ENCODE measurements at regions not wholly inside any gene's neighbourhood (a gene's known extent, or its start where the extent isn't known, plus 50 kb on each side); places are given as distances from the start of the nearest gene placed in this dataset.

DNA sequence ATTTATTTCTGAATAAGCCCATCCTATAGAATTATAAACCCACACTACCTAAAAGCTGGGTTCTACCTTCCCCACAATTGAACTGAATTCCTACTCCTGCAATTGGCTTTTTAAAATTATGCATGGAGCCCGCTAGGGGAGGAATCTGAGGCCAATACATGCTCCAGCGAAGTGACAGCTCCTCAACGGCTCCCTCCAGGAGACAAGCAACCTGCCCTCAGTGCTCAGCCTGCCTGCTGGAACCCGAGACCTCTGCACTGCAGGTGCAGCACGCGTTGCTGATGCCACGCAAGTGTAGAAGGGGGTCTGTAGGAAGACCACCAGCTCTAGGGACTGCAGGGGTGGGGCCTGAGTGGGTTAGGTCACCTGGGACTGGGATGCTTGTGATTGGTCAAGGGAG is 170.2 kb upstream of the CDYL start:
- Histone ChIP-seq H3K9me3 (ENCODE audit: control insufficient read depth, insufficient read depth, low read depth, low read length) (no peaks in the 10 kb centered on the region), H3K4me3 (ENCODE audit: low read depth, low read length) (no peak overlapping the region), H3K27me3 (ENCODE audit: control insufficient read depth, insufficient read depth, low read length) (no peaks in the 10 kb centered on the region), H3K9ac (ENCODE audit: low read length) (no peak overlapping the region), H3K36me3 (ENCODE audit: control insufficient read depth, insufficient read depth, low read length) (no peaks in the 10 kb centered on the region), H3K4me1 (ENCODE audit: control insufficient read depth, insufficient read depth, low read length) (peaks cover 11% of the 10 kb centered on the region; the same call in 1 of the 2 replicates), H3K27ac (ENCODE audit: low read depth, low read length) (no peak overlapping the region)

DNA sequence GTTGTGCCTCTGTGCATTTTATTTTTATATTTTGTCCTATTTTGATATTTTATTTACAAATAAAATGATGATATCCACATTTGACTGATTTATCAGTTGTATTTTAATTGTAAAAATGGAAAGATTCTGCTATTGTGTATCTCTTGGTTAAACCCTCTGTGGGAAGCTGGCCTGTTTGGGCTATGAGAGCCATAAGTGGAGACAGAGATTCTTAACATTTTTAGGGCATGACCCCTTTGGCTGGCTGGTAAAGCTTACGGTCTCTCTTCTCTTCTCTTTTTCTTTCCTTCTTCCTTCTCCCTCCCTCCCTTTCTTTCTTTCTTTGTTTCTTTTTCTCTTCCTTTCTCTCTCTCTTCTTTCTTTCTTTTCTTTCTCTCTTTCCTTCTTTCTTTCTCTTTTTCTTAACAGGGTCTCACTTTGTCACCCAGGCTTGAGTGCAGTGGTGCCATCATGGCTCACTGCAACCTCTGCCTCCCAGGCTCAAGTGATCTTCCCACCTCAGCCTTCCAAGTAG is 172.3 kb upstream of the CDYL start:
- H3K4me3 ChIP-seq (ENCODE audit: low read depth, low read length) = no peak overlapping the region
- H3K27me3 ChIP-seq (ENCODE audit: control insufficient read depth, insufficient read depth, low read length) = no peaks in the 10 kb centered on the region
- no peak overlapping the region for H3K27ac ChIP-seq (ENCODE audit: low read depth, low read length)
- peaks cover 11% of the 10 kb centered on the region; the same call in 1 of the 2 replicates for H3K4me1 ChIP-seq (ENCODE audit: control insufficient read depth, insufficient read depth, low read length)
- no peaks in the 10 kb centered on the region for H3K9me3 ChIP-seq (ENCODE audit: control insufficient read depth, insufficient read depth, low read depth, low read length)
- no peak overlapping the region for H3K9ac ChIP-seq (ENCODE audit: low read length)
- H3K36me3 ChIP-seq (ENCODE audit: control insufficient read depth, insufficient read depth, low read length) = no peaks in the 10 kb centered on the region

DNA sequence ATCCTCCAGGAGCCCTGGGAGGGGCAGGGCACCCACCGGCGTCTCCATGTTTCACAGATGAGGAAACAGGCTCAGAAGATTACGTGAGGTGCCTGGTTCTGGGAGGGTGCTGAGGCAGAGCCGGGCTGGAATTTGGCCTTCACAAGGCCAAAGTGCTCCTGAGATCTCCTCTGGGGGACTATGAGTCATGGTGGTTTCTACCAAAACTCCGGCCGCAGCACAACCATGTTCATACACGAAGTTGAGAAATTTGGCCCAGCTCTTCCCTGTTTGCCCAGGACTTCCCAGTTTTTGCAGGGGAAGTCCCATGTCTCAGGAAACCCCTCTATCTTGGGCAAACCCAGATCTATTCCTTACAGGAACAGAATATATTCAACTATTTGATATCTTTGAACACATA is 172.9 kb upstream of the CDYL start:
- H3K4me1 ChIP-seq (ENCODE audit: control insufficient read depth, insufficient read depth, low read length) = peaks cover 11% of the 10 kb centered on the region; the same call in 1 of the 2 replicates
- no peak overlapping the region for H3K27ac ChIP-seq (ENCODE audit: low read depth, low read length)
- no peaks in the 10 kb centered on the region for H3K27me3 ChIP-seq (ENCODE audit: control insufficient read depth, insufficient read depth, low read length)
- no peak overlapping the region for H3K4me3 ChIP-seq (ENCODE audit: low read depth, low read length)
- no peaks in the 10 kb centered on the region for H3K36me3 ChIP-seq (ENCODE audit: control insufficient read depth, insufficient read depth, low read length)
- no peak overlapping the region for H3K9ac ChIP-seq (ENCODE audit: low read length)
- no peaks in the 10 kb centered on the region for H3K9me3 ChIP-seq (ENCODE audit: control insufficient read depth, insufficient read depth, low read depth, low read length)

DNA sequence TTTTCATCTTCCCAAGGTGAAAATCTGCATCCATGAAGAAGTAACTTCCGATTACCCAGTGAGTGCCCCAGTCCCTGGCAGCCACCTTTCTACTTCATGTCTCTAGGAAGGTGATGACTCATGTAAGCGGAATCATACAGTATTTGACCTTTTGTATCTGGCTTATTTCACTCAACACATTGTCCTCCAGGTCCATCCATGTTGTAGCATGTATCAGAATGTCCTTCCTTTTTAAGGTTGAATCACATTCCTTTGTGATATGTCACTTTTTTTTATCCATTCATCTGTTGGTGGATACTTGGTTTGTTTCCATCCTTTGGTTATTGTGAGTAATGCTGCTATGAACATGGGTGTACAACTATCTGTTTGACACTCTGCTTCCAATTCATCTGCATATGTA is 176.3 kb upstream of the CDYL start:
- Histone ChIP-seq H3K4me3 (ENCODE audit: low read depth, low read length) (no peak overlapping the region), H3K9me3 (ENCODE audit: control insufficient read depth, insufficient read depth, low read depth, low read length) (no peaks in the 10 kb centered on the region)

DNA sequence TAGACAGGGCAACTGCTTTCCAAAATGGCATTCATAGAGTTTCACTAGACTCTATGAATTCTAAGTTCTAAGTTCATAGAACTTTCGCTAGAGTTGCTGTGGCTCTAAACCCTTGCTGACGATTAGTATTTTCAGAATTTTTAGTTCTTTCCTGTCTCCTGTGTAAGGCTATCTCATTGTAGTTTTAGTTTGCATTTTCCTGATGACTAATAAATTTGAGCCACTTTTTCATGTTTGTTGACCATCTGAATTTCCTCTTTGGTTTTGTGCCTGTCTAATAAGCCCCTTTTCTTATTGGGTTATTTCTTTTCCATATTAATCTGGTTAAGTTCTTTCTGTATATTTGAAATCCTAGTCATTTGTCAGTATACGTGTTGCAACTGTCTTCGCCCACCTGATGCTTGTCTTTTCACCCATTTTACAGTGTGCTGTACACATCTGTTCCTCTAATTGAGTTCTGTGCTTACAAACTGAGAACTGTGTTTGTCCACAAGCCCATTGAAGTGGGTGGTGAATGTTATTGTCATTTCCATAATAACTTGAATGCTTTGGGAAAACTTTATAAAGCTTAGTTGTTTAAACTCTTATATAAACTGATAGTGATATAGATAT is 177.7 kb upstream of the CDYL start:
- Histone ChIP-seq H3K9ac (ENCODE audit: low read length) (no peak overlapping the region), H3K4me1 (ENCODE audit: control insufficient read depth, insufficient read depth, low read length) (no peaks in the 10 kb centered on the region), H3K36me3 (ENCODE audit: control insufficient read depth, insufficient read depth, low read length) (no peaks in the 10 kb centered on the region), H3K4me3 (ENCODE audit: low read depth, low read length) (no peak overlapping the region), H3K9me3 (ENCODE audit: control insufficient read depth, insufficient read depth, low read depth, low read length) (no peaks in the 10 kb centered on the region), H3K27ac (ENCODE audit: low read depth, low read length) (no peak overlapping the region), H3K27me3 (ENCODE audit: control insufficient read depth, insufficient read depth, low read length) (no peaks in the 10 kb centered on the region)

More for the DNA sequence above, 176.3 kb upstream of the CDYL start:
- Histone ChIP-seq H3K9ac (ENCODE audit: low read length) (no peak overlapping the region), H3K27me3 (ENCODE audit: control insufficient read depth, insufficient read depth, low read length) (no peaks in the 10 kb centered on the region), H3K36me3 (ENCODE audit: control insufficient read depth, insufficient read depth, low read length) (no peaks in the 10 kb centered on the region), H3K4me1 (ENCODE audit: control insufficient read depth, insufficient read depth, low read length) (no peaks in the 10 kb centered on the region), H3K27ac (ENCODE audit: low read depth, low read length) (no peak overlapping the region)

DNA sequence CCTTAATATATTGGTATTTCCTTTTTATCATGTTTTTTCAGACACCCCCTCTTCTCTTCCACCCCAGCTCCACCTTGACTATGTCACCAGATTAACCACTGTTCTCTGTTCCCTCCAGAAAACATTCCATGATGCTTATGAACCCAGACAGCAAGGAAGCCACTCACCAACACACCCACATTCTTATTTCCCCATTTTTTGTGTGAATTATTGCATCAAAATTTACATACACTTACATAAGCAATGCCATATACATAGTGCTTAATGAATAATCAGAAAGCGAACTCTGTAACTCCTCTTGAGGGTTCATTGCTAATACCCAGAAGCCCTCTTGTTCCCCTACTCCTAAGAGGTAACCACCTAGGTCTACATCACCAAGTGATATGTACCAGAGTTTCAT is 182.3 kb upstream of the CDYL start:
- Histone ChIP-seq H3K27me3 (ENCODE audit: control insufficient read depth, insufficient read depth, low read length) (no peaks in the 10 kb centered on the region), H3K9me3 (ENCODE audit: control insufficient read depth, insufficient read depth, low read depth, low read length) (no peaks in the 10 kb centered on the region), H3K27ac (ENCODE audit: low read depth, low read length) (no peak overlapping the region), H3K36me3 (ENCODE audit: control insufficient read depth, insufficient read depth, low read length) (no peaks in the 10 kb centered on the region), H3K4me1 (ENCODE audit: control insufficient read depth, insufficient read depth, low read length) (no peaks in the 10 kb centered on the region), H3K4me3 (ENCODE audit: low read depth, low read length) (no peak overlapping the region), H3K9ac (ENCODE audit: low read length) (no peak overlapping the region)

DNA sequence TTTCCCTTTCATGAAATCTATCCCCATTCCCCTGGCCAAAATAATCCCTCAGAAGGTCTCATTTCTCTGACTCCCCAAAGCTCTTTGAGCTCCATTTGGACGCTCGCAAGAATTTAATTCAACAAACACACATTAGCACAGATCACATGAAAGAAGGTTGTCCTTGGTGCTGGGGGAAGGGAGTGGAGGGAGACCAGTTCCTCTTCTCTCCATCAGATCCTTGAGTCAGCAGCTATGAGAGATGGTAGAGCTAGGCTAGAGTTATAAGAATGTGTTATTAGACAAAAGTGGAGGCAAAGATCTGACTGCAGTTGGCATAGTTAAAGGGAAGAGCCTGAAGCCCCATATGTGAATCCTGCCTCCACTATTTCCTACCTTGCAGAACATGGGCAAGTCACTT is 184.2 kb upstream of the CDYL start:
- Histone ChIP-seq H3K9ac (ENCODE audit: low read length) (no peak overlapping the region), H3K36me3 (ENCODE audit: control insufficient read depth, insufficient read depth, low read length) (no peaks in the 10 kb centered on the region), H3K27ac (ENCODE audit: low read depth, low read length) (no peak overlapping the region), H3K4me1 (ENCODE audit: control insufficient read depth, insufficient read depth, low read length) (no peaks in the 10 kb centered on the region), H3K27me3 (ENCODE audit: control insufficient read depth, insufficient read depth, low read length) (no peaks in the 10 kb centered on the region), H3K9me3 (ENCODE audit: control insufficient read depth, insufficient read depth, low read depth, low read length) (no peaks in the 10 kb centered on the region), H3K4me3 (ENCODE audit: low read depth, low read length) (no peak overlapping the region)

DNA sequence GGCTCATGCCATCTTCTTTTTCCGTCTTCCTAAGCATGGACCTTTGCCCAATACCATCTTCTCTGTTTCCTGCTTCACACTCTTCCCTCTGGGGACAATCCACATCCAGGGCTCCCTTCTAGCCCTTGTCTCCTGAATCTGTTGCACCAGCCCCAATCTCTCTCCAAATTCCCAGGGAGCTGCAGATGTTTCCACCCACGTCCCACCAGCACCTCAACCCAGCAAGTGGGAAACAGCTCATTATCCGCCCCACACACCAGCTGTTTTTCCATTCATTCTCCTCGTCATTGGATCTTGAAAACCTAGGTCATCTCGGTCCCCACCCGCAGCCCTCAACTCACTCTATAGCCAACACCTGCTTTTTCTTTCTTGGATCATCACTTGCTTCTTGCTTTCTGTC is 185.0 kb upstream of the CDYL start:
- H3K27me3 ChIP-seq (ENCODE audit: control insufficient read depth, insufficient read depth, low read length) = no peaks in the 10 kb centered on the region
- H3K36me3 ChIP-seq (ENCODE audit: control insufficient read depth, insufficient read depth, low read length) = no peaks in the 10 kb centered on the region
- no peaks in the 10 kb centered on the region for H3K9me3 ChIP-seq (ENCODE audit: control insufficient read depth, insufficient read depth, low read depth, low read length)
- H3K27ac ChIP-seq (ENCODE audit: low read depth, low read length) = no peak overlapping the region
- no peak overlapping the region for H3K4me3 ChIP-seq (ENCODE audit: low read depth, low read length)
- no peak overlapping the region for H3K9ac ChIP-seq (ENCODE audit: low read length)
- no peaks in the 10 kb centered on the region for H3K4me1 ChIP-seq (ENCODE audit: control insufficient read depth, insufficient read depth, low read length)

DNA sequence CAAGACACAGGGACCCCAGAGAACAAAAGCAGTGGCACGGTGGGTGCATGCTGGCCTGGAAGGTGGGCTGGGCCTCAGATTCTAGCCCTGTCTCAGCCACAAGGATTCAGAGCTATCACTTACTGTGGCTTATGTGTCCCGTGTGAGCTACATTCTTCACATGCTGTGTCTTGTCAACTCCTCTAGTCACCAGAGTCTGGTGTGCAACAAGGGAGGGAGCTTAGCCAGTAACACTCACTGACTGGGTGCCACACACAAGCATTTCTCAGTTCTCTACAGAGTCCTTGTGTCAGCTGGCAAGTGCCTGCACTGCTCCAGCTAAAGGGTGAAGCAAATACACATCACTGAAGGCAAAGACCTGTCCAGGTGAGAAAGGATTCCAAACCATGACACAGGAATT is 186.9 kb upstream of the CDYL start:
- no peak overlapping the region for H3K4me3 ChIP-seq (ENCODE audit: low read depth, low read length)
- no peaks in the 10 kb centered on the region for H3K4me1 ChIP-seq (ENCODE audit: control insufficient read depth, insufficient read depth, low read length)
- no peaks in the 10 kb centered on the region for H3K27me3 ChIP-seq (ENCODE audit: control insufficient read depth, insufficient read depth, low read length)
- H3K9me3 ChIP-seq (ENCODE audit: control insufficient read depth, insufficient read depth, low read depth, low read length) = no peaks in the 10 kb centered on the region
- no peak overlapping the region for H3K9ac ChIP-seq (ENCODE audit: low read length)
- no peaks in the 10 kb centered on the region for H3K36me3 ChIP-seq (ENCODE audit: control insufficient read depth, insufficient read depth, low read length)
- no peak overlapping the region for H3K27ac ChIP-seq (ENCODE audit: low read depth, low read length)

DNA sequence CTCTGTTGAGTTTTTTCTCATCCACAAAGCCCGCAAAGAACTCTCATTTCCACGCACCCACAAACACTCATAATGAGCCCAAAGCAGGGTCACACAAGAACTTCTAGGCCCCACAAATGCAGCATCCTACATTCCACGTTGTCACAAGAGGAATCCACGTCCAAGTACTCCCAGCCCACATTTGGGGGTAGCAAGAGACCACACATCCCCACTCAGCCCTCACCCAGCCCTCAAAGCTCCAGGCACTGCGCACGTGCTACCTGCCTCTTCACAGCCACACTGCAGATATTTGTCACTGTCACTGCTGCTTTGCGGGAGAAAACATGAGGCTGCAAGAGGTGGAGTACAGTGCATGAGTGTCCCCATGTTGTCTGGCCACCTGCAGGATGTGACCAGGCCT is 187.6 kb upstream of the CDYL start:
- no peaks in the 10 kb centered on the region for H3K4me1 ChIP-seq (ENCODE audit: control insufficient read depth, insufficient read depth, low read length)
- H3K9ac ChIP-seq (ENCODE audit: low read length) = no peak overlapping the region
- H3K4me3 ChIP-seq (ENCODE audit: low read depth, low read length) = no peak overlapping the region
- no peaks in the 10 kb centered on the region for H3K9me3 ChIP-seq (ENCODE audit: control insufficient read depth, insufficient read depth, low read depth, low read length)
- no peak overlapping the region for H3K27ac ChIP-seq (ENCODE audit: low read depth, low read length)
- H3K36me3 ChIP-seq (ENCODE audit: control insufficient read depth, insufficient read depth, low read length) = no peaks in the 10 kb centered on the region
- no peaks in the 10 kb centered on the region for H3K27me3 ChIP-seq (ENCODE audit: control insufficient read depth, insufficient read depth, low read length)

DNA sequence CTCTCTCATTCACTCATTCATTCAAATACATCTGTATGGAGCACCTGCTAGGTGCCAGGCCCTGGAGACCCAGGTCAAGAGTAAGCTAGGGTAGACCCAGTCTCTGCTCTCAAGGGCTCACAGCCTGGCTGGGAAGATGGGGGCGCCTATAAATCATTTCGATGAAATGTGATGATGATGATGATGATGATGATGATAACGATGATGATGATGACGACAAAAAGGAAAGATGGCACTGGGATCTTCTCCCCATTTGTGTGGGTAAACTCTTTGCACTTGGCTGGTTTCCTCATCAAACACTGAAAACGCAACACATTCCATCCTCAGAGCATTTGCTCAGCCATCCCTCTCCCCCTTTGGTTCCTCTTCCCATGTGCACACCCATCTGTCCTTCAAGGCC is 188.0 kb upstream of the CDYL start:
- no peak overlapping the region for H3K4me3 ChIP-seq (ENCODE audit: low read depth, low read length)
- H3K4me1 ChIP-seq (ENCODE audit: control insufficient read depth, insufficient read depth, low read length) = no peaks in the 10 kb centered on the region
- no peaks in the 10 kb centered on the region for H3K36me3 ChIP-seq (ENCODE audit: control insufficient read depth, insufficient read depth, low read length)
- H3K9ac ChIP-seq (ENCODE audit: low read length) = no peak overlapping the region
- H3K27me3 ChIP-seq (ENCODE audit: control insufficient read depth, insufficient read depth, low read length) = no peaks in the 10 kb centered on the region
- no peak overlapping the region for H3K27ac ChIP-seq (ENCODE audit: low read depth, low read length)
- H3K9me3 ChIP-seq (ENCODE audit: control insufficient read depth, insufficient read depth, low read depth, low read length) = no peaks in the 10 kb centered on the region

All from HUES6 (cell line).